ENCODE measurements at regions not wholly inside any gene's neighbourhood (a gene's known extent, or its start where the extent isn't known, plus 50 kb on each side); places are given as distances from the start of the nearest gene placed in this dataset.

- TF ChIP-seq POLR2A (IDR thresholded peaks at IDR 0.05) (no peak), CTCF (IDR thresholded peaks at IDR 0.05) (no peak)
These were observed 650.5 kb downstream of the ADGRL2 start for GRCh38 chr1:82451191-82451590.
